Ureter (tissue), 1 donor: ENCODE measurements at regions not wholly inside any gene's neighbourhood (a gene's known extent, or its start where the extent isn't known, plus 50 kb on each side); places are given as distances from the start of the nearest gene placed in this dataset.

Experiments used
- DNase-seq: peaks from one replicate; pipeline ENCODE4 v3.0.0-alpha.2; 2020; ENCODE audit warnings: low spot score
- donor health status: DM: yes; HTN: yes; CAD: no.

- no peak for DNase-seq
Observed at GRCh38 chr2:145028101-145028920, 508.4 kb upstream of the ZEB2 start.

- DNase-seq, result no peak
Observed at GRCh38 chr2:145026456-145027455, 506.8 kb upstream of the ZEB2 start.

GRCh38 chr2:145025382-145025781 lies 505.5 kb upstream of the ZEB2 start:
- no peak for DNase-seq

- no peak for DNase-seq
Observed at GRCh38 chr2:145023334-145023934, 503.5 kb upstream of the ZEB2 start.

- DNase-seq, result no peak
Observed at GRCh38 chr2:145022666-145023333, 502.9 kb upstream of the ZEB2 start.

GRCh38 chr2:145021962-145022665 lies 502.2 kb upstream of the ZEB2 start:
- no peak for DNase-seq

- no peak for DNase-seq
Observed at GRCh38 chr2:145020694-145021093, 500.8 kb upstream of the ZEB2 start.

- DNase-seq, result no peak
Observed at GRCh38 chr2:145020139-145020538, 500.2 kb upstream of the ZEB2 start.

GRCh38 chr2:145018502-145018901 lies 498.6 kb upstream of the ZEB2 start:
- DNase-seq, result no peak

- DNase-seq, result no peak
Observed at GRCh38 chr2:145017149-145017548, 497.2 kb upstream of the ZEB2 start.

GRCh38 chr2:145016711-145017110 lies 496.8 kb upstream of the ZEB2 start:
- DNase-seq, result no peak

GRCh38 chr2:145015561-145015960 lies 495.6 kb upstream of the ZEB2 start:
- no peak for DNase-seq

GRCh38 chr2:145012806-145013205 lies 492.9 kb upstream of the ZEB2 start:
- no peak for DNase-seq

GRCh38 chr2:145012214-145012670 lies 492.3 kb upstream of the ZEB2 start:
- DNase-seq, result no peak

- no peak for DNase-seq
Observed at GRCh38 chr2:145010635-145011034, 490.7 kb upstream of the ZEB2 start.

- no peak for DNase-seq
Observed at GRCh38 chr2:145007960-145008263, 488.0 kb upstream of the ZEB2 start.

GRCh38 chr2:145007093-145007959 lies 487.4 kb upstream of the ZEB2 start:
- no peak for DNase-seq

- DNase-seq, result no peak
Observed at GRCh38 chr2:145002624-145003023, 482.7 kb upstream of the ZEB2 start.

- DNase-seq, result no peak
Observed at GRCh38 chr2:145000376-145000775, 480.5 kb upstream of the ZEB2 start.

GRCh38 chr2:144999936-145000335 lies 480.0 kb upstream of the ZEB2 start:
- DNase-seq, result no peak
